ENCODE measurements at regions not wholly inside any gene's neighbourhood (a gene's known extent, or its start where the extent isn't known, plus 50 kb on each side); places are given as distances from the start of the nearest gene placed in this dataset.

- no peak overlapping the region for H3K27ac Mint-ChIP-seq
- Histone ChIP-seq H3K4me2 (replicated peaks; ENCODE audit: low read depth, low read length, poor library complexity, severe bottlenecking) (no peak overlapping the region), H3K4me3 (ENCODE audit: control extremely low read depth in 1 of 5, extremely low read depth in 1 of 5, insufficient read depth in 1 of 5, low read depth in 2 of 5, low read length in 4 of 5) (no peak overlapping the region), H3K4me1 (ENCODE audit: control insufficient read depth in 2 of 2, insufficient read depth in 2 of 2, low read length in 2 of 2) (no peaks in the 10 kb centered on the region), H3K36me3 (replicated peaks in 1 of 2; ENCODE audit: control extremely low read depth in 1 of 2, control insufficient read depth in 1 of 2, extremely low read depth in 1 of 2, insufficient read depth in 2 of 2, low read length in 1 of 2) (no peaks in the 10 kb centered on the region), H3K9me3 (ENCODE audit: control extremely low read depth in 1 of 3, control insufficient read depth in 2 of 3, insufficient read depth in 1 of 3, low read length in 2 of 3) (no peaks in the 10 kb centered on the region), H3K9ac (ENCODE audit: low read length) (no peak overlapping the region), H3K27ac (ENCODE audit: low read length in 2 of 2) (no peak overlapping the region), H4K20me1 (ENCODE audit: control insufficient read depth, insufficient read depth, low read length, poor library complexity, severe bottlenecking) (no peaks in the 10 kb centered on the region), H3K79me2 (ENCODE audit: control insufficient read depth, insufficient read depth, low read length) (no peaks in the 10 kb centered on the region), H3K27me3 (replicated peaks in 1 of 4; ENCODE audit: control extremely low read depth in 1 of 4, control insufficient read depth in 3 of 4, insufficient read depth in 4 of 4, low read length in 3 of 4) (no peaks in the 10 kb centered on the region), H2AFZ (ENCODE audit: insufficient read depth, low read depth, low read length, poor library complexity, severe bottlenecking) (no peak overlapping the region)
- TF ChIP-seq CTCF (IDR thresholded peaks at IDR 0.05) (no peak), EZH2 (IDR thresholded peaks at IDR 0.05; ENCODE audit: borderline replicate concordance, insufficient read depth, low read depth, low read length, poor library complexity, severe bottlenecking) (no peak)
- CTCF ChIA-PET: no interaction called here
- no peak for ATAC-seq (ENCODE audit: low read depth)
- H3K4me3 Mint-ChIP-seq: no peak overlapping the region
- POLR2A ChIA-PET: no interaction called here
- peaks cover 8% of the 10 kb centered on the region for H3K27me3 Mint-ChIP-seq
- no peak for DNase-seq
- H3K4me1 Mint-ChIP-seq: no peaks in the 10 kb centered on the region
- intact Hi-C loops (cut with micrococcal nuclease): no loop called here
- H3K9me3 Mint-ChIP-seq (ENCODE audit: insufficient read depth): no peaks in the 10 kb centered on the region
- WGBS (ENCODE audit: insufficient coverage): 96% methylated on average over 3 of the region's 3 CpGs
These were observed 348.9 kb upstream of the DYNLRB2 start for GRCh38 chr16:80191928-80192327.

- no peaks in the 10 kb centered on the region for H3K79me2 ChIP-seq (ENCODE audit: control insufficient read depth, insufficient read depth, low read length)
- H3K27me3 Mint-ChIP-seq: peaks cover 12% of the 10 kb centered on the region
- no peak for ATAC-seq (ENCODE audit: low read depth)
- H3K4me1 ChIP-seq (ENCODE audit: control insufficient read depth in 2 of 2, insufficient read depth in 2 of 2, low read length in 2 of 2): no peaks in the 10 kb centered on the region
- H3K9me3 ChIP-seq (ENCODE audit: control extremely low read depth in 1 of 3, control insufficient read depth in 2 of 3, insufficient read depth in 1 of 3, low read length in 2 of 3): no peaks in the 10 kb centered on the region
- H3K4me3 ChIP-seq (ENCODE audit: control extremely low read depth in 1 of 5, extremely low read depth in 1 of 5, insufficient read depth in 1 of 5, low read depth in 2 of 5, low read length in 4 of 5): no peak overlapping the region
- no peak overlapping the region for H3K27ac ChIP-seq (ENCODE audit: low read length in 2 of 2)
- H3K4me2 ChIP-seq (replicated peaks; ENCODE audit: low read depth, low read length, poor library complexity, severe bottlenecking): no peak overlapping the region
- no peaks in the 10 kb centered on the region for H3K4me1 Mint-ChIP-seq
- CTCF ChIA-PET: no interaction called here
- TF ChIP-seq CTCF (IDR thresholded peaks at IDR 0.05) (no peak), EZH2 (IDR thresholded peaks at IDR 0.05; ENCODE audit: borderline replicate concordance, insufficient read depth, low read depth, low read length, poor library complexity, severe bottlenecking) (no peak)
- H3K4me3 Mint-ChIP-seq: no peak overlapping the region
- POLR2A ChIA-PET: no interaction called here
- H3K27ac Mint-ChIP-seq: no peak overlapping the region
- no peak overlapping the region for H2AFZ ChIP-seq (ENCODE audit: insufficient read depth, low read depth, low read length, poor library complexity, severe bottlenecking)
- H3K9me3 Mint-ChIP-seq (ENCODE audit: insufficient read depth): no peaks in the 10 kb centered on the region
- intact Hi-C loops (cut with micrococcal nuclease): no loop called here
- no peaks in the 10 kb centered on the region for H3K36me3 ChIP-seq (replicated peaks in 1 of 2; ENCODE audit: control extremely low read depth in 1 of 2, control insufficient read depth in 1 of 2, extremely low read depth in 1 of 2, insufficient read depth in 2 of 2, low read length in 1 of 2)
- WGBS (ENCODE audit: insufficient coverage): 62% methylated on average over 3 of the region's 7 CpGs
- no peaks in the 10 kb centered on the region for H4K20me1 ChIP-seq (ENCODE audit: control insufficient read depth, insufficient read depth, low read length, poor library complexity, severe bottlenecking)
- no peaks in the 10 kb centered on the region for H3K27me3 ChIP-seq (replicated peaks in 1 of 4; ENCODE audit: control extremely low read depth in 1 of 4, control insufficient read depth in 3 of 4, insufficient read depth in 4 of 4, low read length in 3 of 4)
- H3K9ac ChIP-seq (ENCODE audit: low read length): no peak overlapping the region
- DNase-seq: no peak
These were observed 351.2 kb upstream of the DYNLRB2 start for GRCh38 chr16:80189476-80190175.
